GM12878 (cell line): ENCODE measurements at regions not wholly inside any gene's neighbourhood (a gene's known extent, or its start where the extent isn't known, plus 50 kb on each side); places are given as distances from the start of the nearest gene placed in this dataset.
A peak's percentile ranks its signal among the peaks of the same experiment; 100 is the strongest.

Source experiments
- ATAC-seq: fragments of 200-7000 bp; cut with Tn5 transposase; 3 replicates; pipeline ENCODE4 v1.9.1; 2020; ENCODE audit warnings: mild to moderate bottlenecking, moderate library complexity
- BruUV-seq: library from RNA; stranded (reverse); fragments of 400-500 nt; replicated peaks from 2 replicates; lab custom pipeline; 2021; lab: Mats Ljungman, UMichigan
- CTCF ChIA-PET: fragments of 300-600 bp; sonication (Branson Sonifier 250); formaldehyde crosslinking; extraction: SDS; loops from one replicate; lab custom pipeline; 2021; ENCODE audit warnings: inconsistent platforms; lab: Yijun Ruan, JAX
- POLR2A ChIA-PET: fragments of 350-600 bp; formaldehyde crosslinking; extraction: SDS; loops from one replicate; lab custom pipeline; 2021; ENCODE audit warnings: inconsistent platforms; lab: Charles Lee
- RAD21 ChIA-PET: fragments of 300-600 bp; sonication (Branson Sonifier 250); formaldehyde crosslinking; loops from one replicate; lab custom pipeline; 2023; ENCODE audit warnings: antibody characterized with exemption; ENCODE audit not compliant: unreplicated experiment; lab: Charles Lee
- SMC1A ChIA-PET: fragments of 300-600 bp; sonication (Branson Sonifier 250); formaldehyde crosslinking; loops from one replicate; lab custom pipeline; 2023; ENCODE audit not compliant: unreplicated experiment, uncharacterized antibody; lab: Charles Lee
- DNase-seq: peaks from one replicate; pipeline ENCODE4 v3.0.0-alpha.2; 2011; ENCODE audit warnings: low read depth, low spot score
- FAIRE-seq: peaks from 3 replicates; lab custom pipeline; 2011; peaks lifted over from hg19 to GRCh38; lab: Jason Lieb, UNC
- H2AFZ ChIP-seq: 2 replicates; pipeline ENCODE4 v1.6.0; 2011; ENCODE audit warnings: low read depth, low read length, control low read depth; ENCODE audit not compliant: control insufficient read depth
- H3K27ac ChIP-seq: 2 replicates; pipeline ENCODE4 v1.5.1; 2011; ENCODE audit warnings: control low read depth; ENCODE audit not compliant: control insufficient read depth, insufficient read depth
- H3K27me3 ChIP-seq, 2 experiments: replicated peaks in 1 of 2; 2 replicates each; pipeline versions ENCODE4 v1.6.0 to v1.6.1; 2011; ENCODE audit warnings: low read length in 1 of 2; ENCODE audit not compliant: control insufficient read depth in 2 of 2, insufficient read depth in 2 of 2
- H3K36me3 ChIP-seq, 2 experiments: 2 replicates each; pipeline ENCODE4 v1.5.1; 2011; ENCODE audit warnings: low read length in 1 of 2; ENCODE audit not compliant: control insufficient read depth in 2 of 2, insufficient read depth in 2 of 2
- H3K4me1 ChIP-seq: 2 replicates; pipeline ENCODE4 v1.6.1; 2011; ENCODE audit warnings: mild to moderate bottlenecking, low read length, moderate library complexity, mixed read lengths; ENCODE audit not compliant: control insufficient read depth, insufficient read depth
- H3K4me2 ChIP-seq: 2 replicates; pipeline ENCODE4 v1.6.0; 2011; ENCODE audit warnings: control low read depth; ENCODE audit not compliant: control insufficient read depth, insufficient read depth
- H3K4me3 ChIP-seq: fragments of 200-600 bp; sonication (generic); 2 replicates; pipeline ENCODE4 v1.5.1; 2016
- H3K79me2 ChIP-seq: 2 replicates; pipeline ENCODE4 v1.6.0; 2011; ENCODE audit warnings: low read length; ENCODE audit not compliant: control insufficient read depth, insufficient read depth
- H3K9ac ChIP-seq: 2 replicates; pipeline ENCODE4 v1.8.0; 2011; ENCODE audit warnings: low read length, control low read depth, mixed read lengths; ENCODE audit not compliant: control insufficient read depth, insufficient read depth
- H3K9me3 ChIP-seq: replicated peaks from 3 replicates; pipeline ENCODE4 v1.5.1; 2011; ENCODE audit warnings: mild to moderate bottlenecking, low read length; ENCODE audit not compliant: control insufficient read depth, insufficient read depth
- H4K20me1 ChIP-seq: 2 replicates; pipeline ENCODE4 v1.6.0; 2011; ENCODE audit not compliant: control insufficient read depth, insufficient read depth
- BHLHE40 ChIP-seq, 2 experiments: fragments of 450-650 bp in 1 of 2; IDR thresholded peaks; 2 replicates each; pipeline ENCODE4 v1.6.1; 2011 to 2017; ENCODE audit warnings: low read depth in 2 of 2, borderline replicate concordance in 1 of 2, improper control_type of control experiment in 1 of 2, low read length in 1 of 2, mild to moderate bottlenecking in 1 of 2
- E2F4 ChIP-seq: IDR thresholded peaks from 2 replicates; pipeline ENCODE4 v1.6.1; 2012; ENCODE audit warnings: low read depth, low read length, improper control_type of control experiment
- FOS ChIP-seq: IDR thresholded peaks from 3 replicates; pipeline ENCODE4 v1.6.1; 2011; ENCODE audit warnings: borderline replicate concordance; ENCODE audit not compliant: insufficient read length; ENCODE audit errors: extremely low read depth
- KLF5 ChIP-seq: fragments of 450-650 bp; IDR thresholded peaks from 2 replicates; pipeline ENCODE4 v1.6.1; 2014; ENCODE audit warnings: mild to moderate bottlenecking; ENCODE audit not compliant: partially characterized antibody
- NFYA ChIP-seq: IDR thresholded peaks from 2 replicates; pipeline ENCODE4 v1.6.1; 2011; ENCODE audit warnings: low read depth, mild to moderate bottlenecking, low read length, improper control_type of control experiment, borderline replicate concordance
- PAX5 ChIP-seq: IDR thresholded peaks from 2 replicates; pipeline ENCODE4 v1.6.1; 2011; ENCODE audit warnings: low read depth, low read length, borderline replicate concordance
- ZBTB33 ChIP-seq: fragments of 450-650 bp; IDR thresholded peaks from 2 replicates; pipeline ENCODE4 v1.6.1; 2017; ENCODE audit warnings: mild to moderate bottlenecking
- ZNF217 ChIP-seq: fragments of 450-650 bp; IDR thresholded peaks from 2 replicates; pipeline ENCODE4 v1.6.1; 2017; ENCODE audit warnings: antibody characterized with exemption, mild to moderate bottlenecking
- WGBS: methylation state at CpG from one replicate; pipeline ENCODE4 v1.1.6; 2016; ENCODE audit warnings: low lambda C conversion rate; ENCODE audit not compliant: insufficient replicate concordance, insufficient coverage; ENCODE audit errors: missing lambda C conversion rate; 5-methylcytosine and 5-hydroxymethylcytosine counted together
- in situ Hi-C: fragments of 300-500 bp; cut with MboI; formaldehyde crosslinking; loops from 9 replicates; pipeline ENCODE4 v1.14.3; 2018; ENCODE audit warnings: mixed read lengths
- intact Hi-C: fragments of 100-400 bp; cut with micrococcal nuclease; formaldehyde crosslinking; loops from one replicate; pipeline ENCODE4 v1.14.2; 2022; ENCODE audit not compliant: unreplicated experiment

GRCh38 chr5:104198156-104198555 is 635.6 kb upstream of the NUDT12 start:
- no peak overlapping the region for H3K4me2 ChIP-seq
- no peak for TF ChIP-seq E2F4
- no peak for TF ChIP-seq FOS
- TF ChIP-seq KLF5: no peak
- TF ChIP-seq PAX5: no peak
- no peak for TF ChIP-seq NFYA
- TF ChIP-seq ZNF217: no peak
- H3K27me3 ChIP-seq: no peaks in the 10 kb centered on the region
- 100% methylated on average over 1 of the region's 1 CpG for whole genome bisulfite sequencing
- H4K20me1 ChIP-seq: no peaks in the 10 kb centered on the region
- ChIA-PET SMC1A (no interaction called here), RAD21 (no interaction called here), CTCF (no interaction called here), POLR2A (no interaction called here)
- H3K4me3 ChIP-seq: no peak overlapping the region
- H3K36me3 ChIP-seq: no peaks in the 10 kb centered on the region
- no TSS peak for BruUV-seq
- no peak overlapping the region for H3K9ac ChIP-seq
- ATAC-seq: no peak
- H3K9me3 ChIP-seq: no peaks in the 10 kb centered on the region
- intact Hi-C loops (no loop called here), in situ Hi-C loops (no loop called here)
- no peak for FAIRE-seq
- no peak for DNase-seq
- H3K79me2 ChIP-seq: no peaks in the 10 kb centered on the region
- H2AFZ ChIP-seq: no peak overlapping the region
- no peak overlapping the region for H3K27ac ChIP-seq
- H3K4me1 ChIP-seq: no peaks in the 10 kb centered on the region

GRCh38 chr5:104189909-104190308 is 627.3 kb upstream of the NUDT12 start:
- Histone ChIP-seq H4K20me1 (no peaks in the 10 kb centered on the region), H3K4me3 (no peak overlapping the region), H3K27ac (no peak overlapping the region), H3K9ac (no peak overlapping the region), H3K79me2 (no peaks in the 10 kb centered on the region), H3K27me3 (no peaks in the 10 kb centered on the region), H3K4me2 (no peak overlapping the region), H3K4me1 (no peaks in the 10 kb centered on the region), H3K9me3 (no peaks in the 10 kb centered on the region; the same call in 2 of the 3 replicates), H2AFZ (no peak overlapping the region), H3K36me3 (no peaks in the 10 kb centered on the region)
- WGBS: 46% methylated on average over 2 of the region's 2 CpGs
- TF ChIP-seq BHLHE40 (IDR thresholded peaks at IDR 0.05; ENCODE audit: borderline replicate concordance in 1 of 2, low read depth in 2 of 2, low read length in 1 of 2) (0 out of 4 replicates have a peak, but pooled peaks of 1 of the 2 experiments have one; percentile 25), ZBTB33 (no peak)
- BruUV-seq: no TSS peak
- intact Hi-C loops: no loop called here
- CTCF ChIA-PET: interaction anchor here (0.6 to 3.2 kb wide), 5 partner anchors 8 to 246 kb away, joined by 3 to 11 read pairs (median 4); no protein-coding TSS in a partner anchor
- RAD21 ChIA-PET: interaction anchor here (0.7 to 1.7 kb wide), 4 partner anchors 11 to 607 kb away, joined by 3 to 5 read pairs (median 4); no protein-coding TSS in a partner anchor
- POLR2A ChIA-PET: no interaction called here
- ATAC-seq (peak; percentile 57; the same call in 2 of the 3 replicates), FAIRE-seq (no peak), DNase-seq (no peak)
- SMC1A ChIA-PET: interaction anchor here (1.0 to 1.7 kb wide), 3 partner anchors 11 to 80 kb away, joined by 3 to 13 read pairs (median 6); no protein-coding TSS in a partner anchor
- in situ Hi-C loops: no loop called here
